Heart right ventricle (tissue), 16 donors: ENCODE measurements at regions not wholly inside any gene's neighbourhood (a gene's known extent, or its start where the extent isn't known, plus 50 kb on each side); places are given as distances from the start of the nearest gene placed in this dataset.

Experiments used
- ATAC-seq, 8 donors: fragments of 200-7000 bp; cut with Tn5 transposase; one replicate each; pipeline ENCODE4 v1.9.1; 2020; ENCODE audit warnings: mild to moderate bottlenecking in 8 of 8, moderate library complexity in 8 of 8, moderate number of reproducible peaks in 1 of 8
- DNase-seq, 2 donors: peaks; one replicate each; pipeline ENCODE4 v3.0.0-alpha.2; 2020
- H3K27ac ChIP-seq, 10 donors: fragments of 200-600 bp; sonication (generic) in 2 of 10; one replicate each; pipeline versions ENCODE4 v1.5.0 to v1.8.0; 2020 to 2022; ENCODE audit warnings: mild to moderate bottlenecking in 3 of 10
- H3K27me3 ChIP-seq, 7 donors: fragments of 200-600 bp; one replicate each; pipeline ENCODE4 v1.8.0; 2021 to 2022; ENCODE audit warnings: mild to moderate bottlenecking in 2 of 7
- H3K36me3 ChIP-seq, 9 donors: fragments of 200-600 bp; sonication (generic) in 1 of 9; one replicate each; pipeline versions ENCODE4 v1.5.0 to v1.8.0; 2020 to 2022; ENCODE audit warnings: mild to moderate bottlenecking in 2 of 9
- H3K4me1 ChIP-seq, 9 donors: fragments of 200-600 bp; sonication (generic) in 1 of 9; one replicate each; pipeline versions ENCODE4 v1.5.0 to v1.8.0; 2020 to 2022; ENCODE audit warnings: mild to moderate bottlenecking in 4 of 9
- H3K4me3 ChIP-seq, 10 donors: fragments of 200-600 bp; sonication (generic) in 2 of 10; one replicate each; pipeline versions ENCODE4 v1.5.0 to v1.8.0; 2020 to 2022; ENCODE audit warnings: mild to moderate bottlenecking in 7 of 10, moderate library complexity in 2 of 10
- H3K9me3 ChIP-seq, 11 donors: fragments of 200-600 bp in 10 of 11; sonication (generic) in 2 of 11; one replicate each; pipeline versions ENCODE4 v1.5.0 to v1.8.0; 2013 to 2022; ENCODE audit warnings: mild to moderate bottlenecking in 2 of 11, control low read depth in 1 of 11, moderate library complexity in 1 of 11
- WGBS, 2 donors: extraction: QIAGEN DNeasy Blood & Tissue Kit; methylation state at CpG; one replicate each; pipeline ENCODE4 v1.1.7; 2013; ENCODE audit warnings: inconsistent platforms in 1 of 2; 5-methylcytosine and 5-hydroxymethylcytosine counted together
- intact Hi-C, 10 donors: fragments of 100-400 bp; cut with DNase I; formaldehyde crosslinking; loops; one replicate each; pipeline versions ENCODE4 v1.11.1 to v1.14.2; 2022
- TF ChIP-seq, protein P1 (sequence below), 9 donors: fragments of 200-600 bp; sonication (generic) in 2 of 9; IDR thresholded peaks; one replicate each; pipeline versions ENCODE4 v1.5.0 to v1.8.0; 2021 to 2022; ENCODE audit warnings: antibody characterized with exemption in 9 of 9, mild to moderate bottlenecking in 5 of 9, moderate library complexity in 1 of 9
- donor health status: Arrhythmogenic right ventricular cardiomyopathy.
- donor health status: ischemic (EF 13 %, LVEDD 7.1; RV severe dilation, severe dysfunction).
- donor health status: healthy with polysubstance abuse.
- donor health status: DM: no; HTN: yes; CAD: no.
- donor health status: DM: no; HTN: no; CAD: no.
- donor health status: ischemic (EF 25% LVEDD 6.9; RV normal size, moderate dysfunction).
- donor health status: ischemic (EF 25% LVEDD 5.7; RV mildly dilated, moderate dysfunction).
- donor health status: healthy.
- donor health status: DM: yes; HTN: yes; CAD: no.
- donor health status: Ischemic cardiomyopathy.
- donor health status: ischemic (EF 35%, LVEDD 5.7; RV mildly dilated, moderate dysfunction).
- donor health status: nonischemic (EF 11% LVEDD 7.7; RV severe dilation, severe dysfunction).
- donor health status: DM: yes; HTN: yes; CAD: no.
- donor health status: PGD.
- donor health status: ischemic (EF 29% LVEDD 5.4; RV normal size, mild dysfunction).
- donor health status: nonischemic (EF 23%, LVEDD 6.1; RV moderate dilation, normal function).

DNA sequence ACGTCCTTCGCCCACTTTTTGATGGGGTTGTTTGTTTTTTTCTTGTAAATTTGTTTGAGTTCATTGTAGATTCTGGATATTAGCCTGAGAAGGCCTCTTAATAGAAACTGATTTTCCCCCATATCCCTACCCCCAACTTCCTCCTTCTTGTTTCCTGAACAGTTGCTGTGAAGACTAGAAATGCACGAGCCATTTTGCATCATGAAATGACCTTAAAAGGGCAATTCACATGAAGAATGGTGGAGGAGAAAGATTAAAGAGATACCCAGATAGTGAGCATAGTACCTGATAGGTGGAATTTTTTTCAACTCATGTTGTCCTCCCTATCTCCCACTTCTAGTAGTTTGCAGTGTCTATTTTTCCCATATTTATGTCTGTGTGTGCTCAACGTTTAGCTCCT lies 55.2 kb upstream of the KCNH8 start:
- no peak for ATAC-seq
- H3K4me1 ChIP-seq = no peaks in the 10 kb centered on the region
- no peaks in the 10 kb centered on the region for H3K27me3 ChIP-seq
- no peak for DNase-seq
- 74 to 80% methylated on average over 4 of the region's 4 CpGs for WGBS, 2 donors
- peaks cover 0 to 9% (median 0%) of the 10 kb centered on the region in 11 donors for H3K9me3 ChIP-seq
- no peak overlapping the region for H3K4me3 ChIP-seq
- H3K36me3 ChIP-seq = no peaks in the 10 kb centered on the region
- intact Hi-C loops = no loop called here
- H3K27ac ChIP-seq = no peak overlapping the region
- TF ChIP-seq, protein P1, sequence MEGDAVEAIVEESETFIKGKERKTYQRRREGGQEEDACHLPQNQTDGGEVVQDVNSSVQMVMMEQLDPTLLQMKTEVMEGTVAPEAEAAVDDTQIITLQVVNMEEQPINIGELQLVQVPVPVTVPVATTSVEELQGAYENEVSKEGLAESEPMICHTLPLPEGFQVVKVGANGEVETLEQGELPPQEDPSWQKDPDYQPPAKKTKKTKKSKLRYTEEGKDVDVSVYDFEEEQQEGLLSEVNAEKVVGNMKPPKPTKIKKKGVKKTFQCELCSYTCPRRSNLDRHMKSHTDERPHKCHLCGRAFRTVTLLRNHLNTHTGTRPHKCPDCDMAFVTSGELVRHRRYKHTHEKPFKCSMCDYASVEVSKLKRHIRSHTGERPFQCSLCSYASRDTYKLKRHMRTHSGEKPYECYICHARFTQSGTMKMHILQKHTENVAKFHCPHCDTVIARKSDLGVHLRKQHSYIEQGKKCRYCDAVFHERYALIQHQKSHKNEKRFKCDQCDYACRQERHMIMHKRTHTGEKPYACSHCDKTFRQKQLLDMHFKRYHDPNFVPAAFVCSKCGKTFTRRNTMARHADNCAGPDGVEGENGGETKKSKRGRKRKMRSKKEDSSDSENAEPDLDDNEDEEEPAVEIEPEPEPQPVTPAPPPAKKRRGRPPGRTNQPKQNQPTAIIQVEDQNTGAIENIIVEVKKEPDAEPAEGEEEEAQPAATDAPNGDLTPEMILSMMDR (IDR thresholded peaks at IDR 0.05) = no peak

DNA sequence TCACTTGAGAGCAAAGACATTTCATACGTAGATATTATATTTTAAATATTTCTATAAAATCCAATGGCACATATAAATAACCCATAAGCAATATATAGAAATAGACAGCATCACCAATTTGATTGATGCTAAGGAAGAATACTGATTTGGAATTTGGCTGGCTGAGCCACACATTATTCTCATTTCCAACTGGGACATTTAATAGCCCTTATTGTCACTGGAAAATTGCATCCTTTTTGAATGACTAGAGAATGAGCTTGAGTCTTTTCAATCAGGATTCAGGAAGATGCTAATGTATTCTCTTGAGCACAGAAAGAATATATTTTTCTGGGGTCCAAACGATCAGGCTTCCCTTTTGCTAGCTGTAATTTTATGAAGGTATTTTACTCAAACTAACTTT lies 70.9 kb upstream of the KCNH8 start:
- 80 to 81% methylated on average over 2 of the region's 2 CpGs for WGBS, 2 donors
- H3K27ac ChIP-seq = no peak overlapping the region
- no peaks in the 10 kb centered on the region for H3K9me3 ChIP-seq
- no peaks in the 10 kb centered on the region for H3K36me3 ChIP-seq
- H3K4me3 ChIP-seq = no peak overlapping the region
- TF ChIP-seq, protein P1 (IDR thresholded peaks at IDR 0.05) = no peak
- DNase-seq (no peak), ATAC-seq (no peak)
- H3K4me1 ChIP-seq = no peaks in the 10 kb centered on the region
- intact Hi-C loops = no loop called here
- H3K27me3 ChIP-seq = no peaks in the 10 kb centered on the region

DNA sequence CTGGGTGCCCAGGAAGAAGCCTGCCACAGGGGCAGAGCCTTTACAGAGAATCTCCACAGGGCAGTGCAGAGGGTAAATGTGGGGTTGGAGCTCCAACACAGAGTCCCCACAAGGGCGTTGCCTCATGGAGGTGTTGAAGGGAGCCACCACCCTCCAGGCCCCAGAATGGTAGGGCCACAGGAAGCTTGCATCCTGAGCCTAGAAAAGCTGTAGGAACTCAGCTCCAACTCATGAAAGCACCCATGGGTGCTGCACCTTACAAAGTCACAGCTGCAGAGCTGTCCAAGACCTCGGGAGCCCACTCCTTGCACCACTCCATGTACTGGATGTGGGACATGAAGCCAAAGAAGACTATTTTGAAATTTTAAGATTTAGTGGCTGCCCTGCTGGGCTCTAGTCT lies 73.3 kb upstream of the KCNH8 start:
- H3K27ac ChIP-seq = no peak overlapping the region
- DNase-seq (no peak), ATAC-seq (no peak)
- no peak overlapping the region for H3K4me3 ChIP-seq
- TF ChIP-seq, protein P1 (IDR thresholded peaks at IDR 0.05) = no peak
- H3K36me3 ChIP-seq = no peaks in the 10 kb centered on the region
- intact Hi-C loops = no loop called here
- H3K9me3 ChIP-seq = no peaks in the 10 kb centered on the region
- WGBS, 2 donors = 69 to 74% methylated on average over 2 of the region's 2 CpGs
- H3K27me3 ChIP-seq = no peaks in the 10 kb centered on the region
- no peaks in the 10 kb centered on the region for H3K4me1 ChIP-seq

DNA sequence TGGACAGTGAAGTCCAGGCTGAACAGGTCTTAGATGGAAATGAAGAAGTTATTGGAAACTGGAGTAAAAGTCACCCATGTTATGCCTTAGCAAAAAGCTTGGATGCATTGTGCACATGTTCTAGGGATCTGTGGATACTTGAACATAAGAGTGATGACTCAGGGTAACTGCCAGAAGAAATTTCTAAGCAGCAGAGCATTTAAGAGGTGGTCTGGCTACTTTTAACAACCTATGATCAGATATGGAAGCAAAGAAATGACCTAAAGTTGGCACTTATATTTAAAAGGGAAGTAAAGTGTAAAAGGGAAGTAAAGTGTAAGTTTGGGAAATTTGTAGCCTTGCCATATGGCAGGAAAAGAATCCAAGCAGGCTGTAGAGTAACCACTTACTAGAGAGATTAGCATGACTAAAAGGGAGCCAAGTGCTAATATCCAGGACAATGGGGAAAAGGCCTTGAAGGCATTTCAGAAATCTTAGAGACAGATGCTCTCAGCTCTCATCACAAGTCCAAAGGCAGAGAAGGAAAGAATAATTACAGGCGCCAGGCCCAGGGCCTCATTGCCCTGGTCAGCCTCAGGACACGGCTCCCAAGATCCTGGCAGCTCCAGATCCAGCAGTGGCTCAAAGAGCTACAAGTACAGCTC lies 73.9 kb upstream of the KCNH8 start:
- no peak overlapping the region for H3K27ac ChIP-seq
- 38 to 47% methylated on average over 2 of the region's 2 CpGs for WGBS, 2 donors
- TF ChIP-seq, protein P1 (IDR thresholded peaks at IDR 0.05) = no peak
- intact Hi-C loops = no loop called here
- H3K4me1 ChIP-seq = no peaks in the 10 kb centered on the region
- H3K36me3 ChIP-seq = no peaks in the 10 kb centered on the region
- ATAC-seq (no peak), DNase-seq (no peak)
- H3K4me3 ChIP-seq = no peak overlapping the region
- no peaks in the 10 kb centered on the region for H3K9me3 ChIP-seq
- no peaks in the 10 kb centered on the region for H3K27me3 ChIP-seq
